H1 (cell line): ENCODE measurements at regions not wholly inside any gene's neighbourhood (a gene's known extent, or its start where the extent isn't known, plus 50 kb on each side); places are given as distances from the start of the nearest gene placed in this dataset.

Source experiments
- CTCF ChIA-PET: fragments of 300-600 bp; sonication (Branson Sonifier 250); formaldehyde crosslinking; loops from one replicate; lab custom pipeline; 2021; ENCODE audit not compliant: partially characterized antibody; lab: Charles Lee
- POLR2A ChIA-PET: fragments of 300-600 bp; sonication (Branson Sonifier 250); formaldehyde crosslinking; loops from one replicate; lab custom pipeline; 2021; ENCODE audit warnings: inconsistent platforms; ENCODE audit not compliant: partially characterized antibody; lab: Charles Lee
- DNase-seq, 2 experiments: peaks; one replicate each; pipeline versions ENCODE4 v3.0.0 to v3.0.0-alpha.2; 2010 to 2022; ENCODE audit warnings: low spot score in 2 of 2, low read depth in 1 of 2, mixed read lengths in 1 of 2
- FAIRE-seq: peaks from 2 replicates; lab custom pipeline; 2011; peaks lifted over from hg19 to GRCh38; lab: Jason Lieb, UNC
- H2AFZ ChIP-seq: 2 replicates; pipeline ENCODE4 v1.8.1; 2012; ENCODE audit warnings: low read length, inconsistent platforms
- H2AK5ac ChIP-seq: 2 replicates; pipeline ENCODE4 v1.6.1; 2013; ENCODE audit warnings: low read depth, low read length
- H2BK120ac ChIP-seq: replicated peaks from 2 replicates; pipeline ENCODE3; 2013; ENCODE audit warnings: low read depth, low read length, inconsistent platforms
- H2BK12ac ChIP-seq: 2 replicates; pipeline ENCODE4 v1.6.1; 2013; ENCODE audit warnings: low read depth, low read length
- H2BK15ac ChIP-seq: 2 replicates; pipeline ENCODE4 v1.6.1; 2013; ENCODE audit warnings: low read length
- H2BK20ac ChIP-seq: 2 replicates; pipeline ENCODE4 v1.6.1; 2013; ENCODE audit warnings: low read length
- H2BK5ac ChIP-seq: 2 replicates; pipeline ENCODE4 v1.6.1; 2013; ENCODE audit warnings: low read depth, low read length
- H3K14ac ChIP-seq: 2 replicates; pipeline ENCODE4 v1.6.1; 2013; ENCODE audit warnings: inconsistent platforms; ENCODE audit not compliant: insufficient read length
- H3K18ac ChIP-seq: 2 replicates; pipeline ENCODE4 v1.6.1; 2013; ENCODE audit warnings: low read length; ENCODE audit errors: extremely low read depth
- H3K23ac ChIP-seq: 2 replicates; pipeline ENCODE4 v1.6.1; 2013; ENCODE audit warnings: inconsistent platforms; ENCODE audit not compliant: insufficient read length
- H3K23me2 ChIP-seq: 2 replicates; pipeline ENCODE4 v1.6.1; 2013; ENCODE audit warnings: low read depth, low read length
- H3K27ac ChIP-seq: 2 replicates; pipeline ENCODE4 v1.6.1; 2011; ENCODE audit warnings: low read depth, low read length, inconsistent platforms
- H3K27me3 ChIP-seq, 4 experiments: replicated peaks in 1 of 4; 1 replicate in 1 of 4; 2 replicates in 3 of 4; pipeline versions ENCODE4 v1.6.1 to v1.8.1; 2011 to 2013; ENCODE audit warnings: low read length in 3 of 4, mild to moderate bottlenecking in 3 of 4, inconsistent platforms in 2 of 4, mixed read lengths in 2 of 4, moderate library complexity in 1 of 4; ENCODE audit not compliant: control insufficient read depth in 3 of 4, insufficient read depth in 3 of 4; ENCODE audit errors: extremely low read depth in 1 of 4
- H3K36me3 ChIP-seq, 4 experiments: 2 replicates each; pipeline versions ENCODE4 v1.6.1 to v1.8.1; 2011 to 2013; ENCODE audit warnings: mild to moderate bottlenecking in 4 of 4, low read length in 3 of 4, moderate library complexity in 2 of 4, control low read depth in 1 of 4, inconsistent platforms in 1 of 4; ENCODE audit not compliant: insufficient read depth in 4 of 4, control insufficient read depth in 2 of 4
- H3K4ac ChIP-seq: replicated peaks from 2 replicates; pipeline ENCODE3; 2013; ENCODE audit warnings: low read length, low read depth, mixed read lengths, inconsistent platforms; ENCODE audit not compliant: insufficient read length
- H3K4me1 ChIP-seq, 4 experiments: replicated peaks in 1 of 4; 1 replicate in 1 of 4; 2 replicates in 3 of 4; pipeline versions ENCODE4 v1.6.1 to v1.8.1; 2011 to 2013; ENCODE audit warnings: low read length in 3 of 4, inconsistent platforms in 2 of 4, mixed read lengths in 1 of 4; ENCODE audit not compliant: insufficient read depth in 4 of 4, control insufficient read depth in 3 of 4
- H3K4me2 ChIP-seq, 2 experiments: 2 replicates each; pipeline versions ENCODE4 v1.6.1 to v1.8.1; 2011 to 2013; ENCODE audit warnings: low read depth in 2 of 2, low read length in 2 of 2, control low read depth in 1 of 2, inconsistent platforms in 1 of 2, mild to moderate bottlenecking in 1 of 2; ENCODE audit not compliant: insufficient read depth in 1 of 2
- H3K4me3 ChIP-seq, 4 experiments: fragments of 200-600, 300-600 bp in 1 of 4; sonication (generic), shearing (Covaris generic), sonication (Bioruptor Twin) in 1 of 4; 2 replicates each; pipeline versions ENCODE4 v1.5.1 to v1.8.1; 2011 to 2016; ENCODE audit warnings: low read length in 4 of 4, low read depth in 3 of 4, control low read depth in 2 of 4, inconsistent platforms in 2 of 4, mild to moderate bottlenecking in 2 of 4, mixed read lengths in 1 of 4, moderate library complexity in 1 of 4; ENCODE audit not compliant: insufficient read depth in 2 of 4; ENCODE audit errors: extremely low read depth in 1 of 4
- H3K56ac ChIP-seq: replicated peaks from 2 replicates; pipeline ENCODE3; 2013; ENCODE audit warnings: low read depth, mild to moderate bottlenecking, mixed read lengths, low read length, inconsistent platforms; ENCODE audit not compliant: insufficient read length
- H3K79me1 ChIP-seq: 2 replicates; pipeline ENCODE4 v1.6.1; 2013; ENCODE audit warnings: low read depth, low read length, control low read depth
- H3K79me2 ChIP-seq, 2 experiments: 2 replicates each; pipeline versions ENCODE4 v1.6.1 to v1.8.1; 2012 to 2013; ENCODE audit warnings: low read length in 2 of 2, mild to moderate bottlenecking in 2 of 2, inconsistent platforms in 1 of 2; ENCODE audit not compliant: insufficient read depth in 2 of 2, control insufficient read depth in 1 of 2
- H3K9ac ChIP-seq, 4 experiments: replicated peaks in 1 of 4; 1 replicate in 1 of 4; 2 replicates in 3 of 4; pipeline versions ENCODE4 v1.6.1 to v1.8.1; 2011 to 2013; ENCODE audit warnings: low read depth in 3 of 4, low read length in 3 of 4, control low read depth in 2 of 4, mild to moderate bottlenecking in 2 of 4, moderate library complexity in 2 of 4, inconsistent platforms in 1 of 4; ENCODE audit errors: extremely low read depth in 1 of 4
- H3K9me3 ChIP-seq, 2 experiments: 2 replicates each; pipeline versions ENCODE4 v1.6.1 to v1.8.1; 2012 to 2013; ENCODE audit warnings: mild to moderate bottlenecking in 2 of 2, moderate library complexity in 2 of 2, control low read depth in 1 of 2, inconsistent platforms in 1 of 2, low read depth in 1 of 2, low read length in 1 of 2, mixed read lengths in 1 of 2; ENCODE audit not compliant: insufficient read depth in 2 of 2
- H4K20me1 ChIP-seq, 2 experiments: replicated peaks in 1 of 2; 2 replicates each; pipeline versions ENCODE3 to v1.8.1; 2011 to 2013; ENCODE audit warnings: inconsistent platforms in 2 of 2, low read length in 2 of 2, mild to moderate bottlenecking in 1 of 2; ENCODE audit not compliant: insufficient read depth in 2 of 2, control insufficient read depth in 1 of 2
- H4K5ac ChIP-seq: 2 replicates; pipeline ENCODE4 v1.6.1; 2013; ENCODE audit warnings: low read length, low read depth, mixed read lengths, inconsistent platforms; ENCODE audit not compliant: insufficient read length
- H4K8ac ChIP-seq: 2 replicates; pipeline ENCODE4 v1.8.0; 2013; ENCODE audit warnings: mild to moderate bottlenecking, moderate library complexity, low read length, inconsistent platforms; ENCODE audit not compliant: insufficient read depth; ENCODE audit errors: extremely low read depth
- H4K91ac ChIP-seq: replicated peaks from 2 replicates; pipeline ENCODE3; 2013; ENCODE audit warnings: low read length, mixed read lengths, inconsistent platforms; ENCODE audit not compliant: insufficient read length
- CBX5 ChIP-seq: fragments of 300-800, 300-1000 bp; sonication (generic); IDR thresholded peaks from 2 replicates; pipeline ENCODE4 v1.7.1; 2016; ENCODE audit warnings: antibody characterized with exemption, low read length, low read depth
- CEBPB ChIP-seq: IDR thresholded peaks from 2 replicates; pipeline ENCODE4 v1.6.1; 2012; ENCODE audit warnings: low read depth, low read length
- CHD2 ChIP-seq: IDR thresholded peaks from 2 replicates; pipeline ENCODE4 v1.6.1; 2012; ENCODE audit warnings: low read length, improper control_type of control experiment
- CTBP2 ChIP-seq: IDR thresholded peaks from 2 replicates; pipeline ENCODE4 v1.7.0; 2011; ENCODE audit warnings: borderline replicate concordance, mild to moderate bottlenecking, moderate library complexity, mixed read lengths, low read length; ENCODE audit not compliant: insufficient read depth, insufficient read length
- JUN ChIP-seq: IDR thresholded peaks from 2 replicates; pipeline ENCODE4 v1.6.1; 2011; ENCODE audit warnings: low read depth, mild to moderate bottlenecking, improper control_type of control experiment, low read length
- KDM4A ChIP-seq: IDR thresholded peaks from one replicate; pipeline ENCODE4 v1.7.1; 2012; ENCODE audit warnings: low read depth, mild to moderate bottlenecking, moderate library complexity, low read length, inconsistent platforms; ENCODE audit not compliant: severe bottlenecking
- KDM5A ChIP-seq: fragments of 200-600 bp; IDR thresholded peaks from 2 replicates; pipeline ENCODE4 v1.7.1; 2012; ENCODE audit warnings: mild to moderate bottlenecking, low read length, inconsistent platforms, mixed read lengths
- NRF1 ChIP-seq: IDR thresholded peaks from 2 replicates; pipeline ENCODE4 v1.6.1; 2011; ENCODE audit warnings: mild to moderate bottlenecking, low read depth, low read length, improper control_type of control experiment
- PHF8 ChIP-seq: fragments of 200-600 bp; sonication (generic); conservative IDR thresholded peaks from 2 replicates; pipeline ENCODE4 v1.7.1; 2012; ENCODE audit warnings: low read depth, mild to moderate bottlenecking, inconsistent platforms, low read length, moderate library complexity
- RAD21 ChIP-seq, 2 experiments: IDR thresholded peaks in 1 of 2; conservative IDR thresholded peaks in 1 of 2; 2 replicates each; pipeline ENCODE4 v1.6.1; 2011; ENCODE audit warnings: low read depth in 2 of 2, low read length in 2 of 2, improper control_type of control experiment in 1 of 2, inconsistent platforms in 1 of 2, mild to moderate bottlenecking in 1 of 2, moderate library complexity in 1 of 2
- RBBP5 ChIP-seq: IDR thresholded peaks from 2 replicates; pipeline ENCODE4 v1.7.1; 2012; ENCODE audit warnings: low read depth, mild to moderate bottlenecking, inconsistent platforms, low read length, moderate library complexity, borderline replicate concordance
- SAP30 ChIP-seq: fragments of 300-600 bp; sonication (generic); IDR thresholded peaks from 2 replicates; pipeline ENCODE4 v1.7.1; 2012; ENCODE audit warnings: low read length, moderate library complexity, mild to moderate bottlenecking, inconsistent platforms; ENCODE audit not compliant: insufficient read depth, insufficient replicate concordance
- SIRT6 ChIP-seq: IDR thresholded peaks from one replicate; pipeline ENCODE4 v1.7.1; 2012; ENCODE audit warnings: low read length, inconsistent platforms
- TBP ChIP-seq: IDR thresholded peaks from 2 replicates; pipeline ENCODE4 v1.6.1; 2011; ENCODE audit warnings: low read depth, low read length, improper control_type of control experiment
- WGBS, 2 experiments: shearing (Covaris generic) in 1 of 2; methylation state at CpG; one replicate each; pipeline versions ENCODE4 v1.1.6 to v1.1.7; 2013 to 2015; ENCODE audit warnings: low lambda C conversion rate in 2 of 2, mixed read lengths in 2 of 2, inconsistent platforms in 1 of 2, low coverage in 1 of 2, missing lambda C conversion rate in 1 of 2; ENCODE audit not compliant: insufficient replicate concordance in 2 of 2, insufficient coverage in 1 of 2, insufficient read length in 1 of 2; ENCODE audit errors: extremely low coverage in 1 of 2, missing lambda C conversion rate in 1 of 2; 5-methylcytosine and 5-hydroxymethylcytosine counted together

- Histone ChIP-seq H2BK12ac (no peak overlapping the region), H3K14ac (no peak overlapping the region), H3K4me1 (peaks cover 0 to 6% (median 5%) of the 10 kb centered on the region in 4 experiments; a peak in 4 of 7 replicates), H3K9me3 (no peaks in the 10 kb centered on the region), H3K4ac (no peak overlapping the region), H4K5ac (no peak overlapping the region), H2AK5ac (no peak overlapping the region), H3K36me3 (no peaks in the 10 kb centered on the region), H3K23me2 (no peaks in the 10 kb centered on the region), H4K8ac (peak overlapping the region; percentile 57; the same call in 1 of the 2 replicates), H3K56ac (no peak overlapping the region), H3K79me2 (no peaks in the 10 kb centered on the region), H4K91ac (no peak overlapping the region), H2BK15ac (no peak overlapping the region), H4K20me1 (no peaks in the 10 kb centered on the region), H3K4me2 (no peak overlapping the region), H2AFZ (no peak overlapping the region), H3K27ac (no peak overlapping the region), H3K18ac (no peak overlapping the region), H2BK5ac (no peak overlapping the region), H3K23ac (no peak overlapping the region), H3K4me3 (no peak overlapping the region), H3K9ac (no peak overlapping the region), H3K27me3 (no peaks in the 10 kb centered on the region; a peak in 1 of 7 replicates), H2BK20ac (no peak overlapping the region), H2BK120ac (no peak overlapping the region), H3K79me1 (no peaks in the 10 kb centered on the region)
- CTCF ChIA-PET: no interaction called here
- TF ChIP-seq SAP30 (no peak), CHD2 (no peak), PHF8 (no peak), SIRT6 (no peak), KDM5A (no peak), JUN (no peak), RBBP5 (no peak), NRF1 (no peak), CTBP2 (no peak), TBP (no peak), RAD21 (IDR thresholded peaks at IDR 0.05 in 1 of 2, conservative IDR thresholded peaks at IDR 0.05 in 1 of 2; ENCODE audit: low read depth in 2 of 2, low read length in 2 of 2) (no peak), CEBPB (no peak), KDM4A (no peak), CBX5 (no peak)
- POLR2A ChIA-PET: no interaction called here
- FAIRE-seq (no peak), DNase-seq (peak in 1 of 2 experiments; percentile 30)
- WGBS, 2 experiments: 90% methylated on average over 15 of the region's 16 CpGs; no CpG with 5 or more reads in 1 of the 2 experiments
Observed at GRCh38 chr18:78906066-78906465, 73.6 kb upstream of the SALL3 start.
